ENCODE measurements at regions not wholly inside any gene's neighbourhood (a gene's known extent, or its start where the extent isn't known, plus 50 kb on each side); places are given as distances from the start of the nearest gene placed in this dataset.
"Not testable (repeated sequence)": the region's sequence is repeated elsewhere in the genome, so short reads cannot be mapped to it uniquely, and the experiment has no call there.

DNA sequence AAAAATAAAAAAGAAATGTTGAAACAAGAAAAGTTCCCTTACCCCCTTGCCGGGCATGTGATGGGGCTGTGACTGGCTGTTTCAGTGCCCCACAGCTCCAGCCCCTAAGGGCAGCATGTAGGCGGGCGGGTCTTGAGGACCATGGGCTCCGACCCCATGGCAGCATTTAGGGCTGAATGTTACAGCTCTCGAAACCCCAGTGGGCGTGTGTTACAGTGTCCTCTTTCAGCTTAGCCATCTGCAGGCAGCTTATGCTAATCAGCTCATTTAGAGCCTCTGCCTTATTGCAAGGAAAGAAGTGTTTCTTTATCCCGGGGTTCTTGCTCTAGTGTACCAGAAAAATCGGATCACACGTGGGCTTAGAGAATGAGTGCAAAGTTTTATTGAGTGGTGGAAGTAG lies 497.4 kb upstream of the CYLC2 start:
- no peak for DNase-seq

GRCh38 chr9:102486976-102487375 lies 508.2 kb upstream of the CYLC2 start:
- DNase-seq = not testable (repeated sequence)

GRCh38 chr9:102483651-102484050 lies 511.5 kb upstream of the CYLC2 start:
- DNase-seq = no peak

GRCh38 chr9:102482776-102483175 lies 512.4 kb upstream of the CYLC2 start:
- no peak for DNase-seq

DNA sequence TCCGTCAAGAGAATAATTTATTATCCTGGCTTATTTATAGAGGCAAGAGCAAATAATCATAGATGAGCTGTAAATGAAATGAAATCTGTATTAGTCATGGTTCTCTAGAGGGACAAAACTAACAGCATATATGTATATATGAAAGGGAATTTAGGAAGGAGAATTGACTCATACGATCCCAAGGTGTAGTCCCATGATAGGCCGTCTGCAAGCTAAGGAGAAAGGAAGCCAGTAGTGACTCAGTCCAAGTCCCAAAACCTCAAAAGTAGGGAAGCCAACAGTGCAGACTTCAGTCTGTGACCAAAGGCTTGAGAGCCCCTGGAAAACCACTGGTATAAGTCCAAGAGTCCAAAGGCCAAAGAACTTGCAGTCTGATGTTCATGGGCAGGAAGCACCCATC lies 515.9 kb upstream of the CYLC2 start:
- DNase-seq = no peak

DNA sequence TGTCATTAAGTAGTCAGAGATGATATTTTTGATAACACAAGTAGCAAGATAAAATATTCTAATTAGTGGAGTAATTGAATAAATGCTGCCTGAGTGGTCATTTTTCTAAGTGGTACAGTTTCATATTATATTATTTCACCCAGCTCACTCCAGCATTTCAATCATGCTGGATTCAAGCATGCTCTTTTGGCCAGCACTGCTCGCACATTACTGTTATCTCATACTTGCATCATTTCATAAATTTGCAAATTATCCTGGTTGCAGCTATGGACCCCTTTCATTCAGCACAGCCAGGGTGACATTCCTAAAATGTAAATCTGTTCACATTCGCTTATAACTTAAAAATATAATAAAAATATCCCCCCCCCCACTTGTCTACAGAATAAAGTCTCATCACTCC lies 520.8 kb upstream of the CYLC2 start:
- no peak for DNase-seq

DNA sequence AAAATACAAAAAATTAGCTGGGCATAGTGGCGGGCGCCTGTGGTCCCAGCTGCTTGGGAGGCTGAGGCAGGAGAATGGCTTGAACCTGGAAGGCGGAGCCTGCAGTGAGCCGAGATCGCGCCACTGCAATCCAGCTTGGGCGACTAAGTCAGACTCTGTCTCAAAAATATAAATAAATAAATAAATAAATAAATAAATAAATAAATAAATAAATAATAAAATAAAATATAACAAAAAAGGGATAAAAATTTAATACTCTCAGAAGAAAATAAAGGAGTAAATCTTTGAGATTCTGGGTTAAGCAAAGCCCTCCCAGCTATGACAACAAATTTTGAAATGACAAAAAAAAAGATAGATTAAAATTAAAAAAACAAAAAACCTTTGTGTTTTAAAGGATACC lies 525.7 kb upstream of the CYLC2 start:
- not testable (repeated sequence) for DNase-seq

GRCh38 chr9:102461156-102461819 lies 533.8 kb upstream of the CYLC2 start:
- DNase-seq = no peak

DNA sequence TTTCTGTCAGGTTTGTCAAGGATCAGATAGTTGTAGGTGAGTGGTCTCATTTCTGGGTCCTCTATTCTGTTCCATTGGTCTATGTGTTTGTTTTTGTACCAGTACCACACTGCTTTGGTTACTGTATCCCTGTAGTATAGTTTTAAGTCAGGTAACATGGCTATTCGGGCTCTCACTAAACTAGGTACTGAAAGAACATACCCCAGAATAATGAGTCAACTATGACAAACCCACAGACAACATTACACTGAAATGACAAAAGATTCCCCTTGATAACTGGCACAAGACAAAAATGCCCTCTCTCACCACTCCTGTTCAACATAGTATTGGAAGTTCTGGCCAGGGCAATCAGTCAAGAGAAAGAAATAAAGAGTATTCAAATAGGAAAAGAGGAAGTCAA lies 535.3 kb upstream of the CYLC2 start:
- DNase-seq = no peak

DNA sequence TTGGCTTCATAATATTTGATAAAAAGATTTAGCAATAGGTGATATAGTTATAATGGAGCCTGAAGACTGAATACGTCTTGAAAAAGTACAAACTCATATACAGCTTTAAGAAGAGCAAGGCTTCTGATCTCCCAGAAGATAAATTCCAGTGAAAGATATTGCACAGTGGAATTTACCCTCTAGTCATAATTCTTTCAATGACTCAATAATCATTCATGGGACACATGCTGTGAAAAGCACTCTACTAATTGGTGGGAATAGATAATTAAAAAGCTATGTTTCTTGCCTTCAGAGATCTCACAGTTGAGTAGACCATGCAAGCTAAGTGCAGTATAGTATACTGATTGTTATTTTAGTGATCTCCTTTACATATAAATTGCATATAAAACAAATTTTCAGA lies 538.6 kb upstream of the CYLC2 start:
- DNase-seq = no peak

GRCh38 chr9:102445906-102446305 lies 549.2 kb upstream of the CYLC2 start:
- DNase-seq = no peak

DNA sequence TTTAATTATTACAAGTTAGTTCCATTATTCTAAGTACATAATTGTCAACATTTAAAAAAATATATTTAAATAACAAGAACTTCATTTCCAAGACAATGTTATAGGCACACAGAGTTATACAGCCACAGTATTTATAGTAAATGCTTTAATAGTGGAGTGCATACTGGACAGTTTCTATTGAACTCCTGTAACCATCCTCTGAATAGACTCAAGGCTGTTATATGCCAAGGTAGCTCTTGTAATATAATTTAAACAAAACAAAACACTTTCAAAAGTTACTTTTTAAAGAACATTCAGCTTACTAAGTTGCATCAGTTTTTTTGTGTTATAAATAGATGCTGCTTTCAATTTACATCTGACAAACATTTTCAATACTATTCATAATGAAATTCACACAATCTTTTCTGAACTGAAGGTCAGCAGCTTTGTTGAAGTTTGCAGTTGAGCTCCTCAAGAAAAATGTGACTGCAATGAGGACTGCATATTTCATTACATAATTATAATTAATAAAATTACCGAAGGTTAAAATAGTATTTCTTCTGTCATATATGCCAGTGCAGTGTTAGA lies 549.9 kb upstream of the CYLC2 start:
- no peak for DNase-seq

DNA sequence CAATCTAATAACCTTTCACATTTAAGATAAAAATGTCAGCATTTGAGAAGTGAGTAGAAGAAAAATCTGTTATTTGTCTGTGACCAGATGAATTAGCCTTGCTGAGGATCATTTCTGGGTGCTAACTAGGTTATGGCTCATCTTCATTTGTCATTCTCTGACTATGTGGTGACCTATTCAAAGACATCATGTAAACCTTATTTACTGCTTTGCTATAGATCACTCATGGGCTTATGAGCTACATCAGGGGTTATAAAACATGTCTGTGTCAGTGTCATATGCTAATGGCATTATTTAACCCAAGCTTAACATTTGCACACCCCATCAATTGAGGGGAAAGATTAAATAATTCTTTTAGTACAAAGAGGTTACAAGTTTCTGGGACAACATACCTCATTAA lies 555.5 kb upstream of the CYLC2 start:
- no peak for DNase-seq

DNA sequence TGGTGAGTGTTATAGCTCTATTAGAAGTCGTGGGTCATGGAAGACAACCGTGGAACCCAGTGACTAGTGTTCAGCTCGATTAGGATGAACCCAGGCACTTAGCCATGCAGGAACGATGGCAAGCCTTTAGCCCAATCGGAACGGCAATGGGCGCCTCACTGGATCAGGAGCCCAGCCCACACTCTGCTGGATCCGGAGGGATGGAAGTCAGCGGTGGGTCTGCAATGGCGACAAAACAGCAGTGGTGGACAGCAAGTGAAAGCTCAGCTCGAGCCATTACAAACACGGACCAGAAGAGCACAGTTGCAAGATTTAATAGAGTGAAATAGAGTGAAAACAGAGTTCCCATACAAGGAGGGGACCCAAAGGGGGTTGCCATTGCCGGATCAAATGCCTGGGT lies 558.5 kb upstream of the CYLC2 start:
- DNase-seq = not testable (repeated sequence)

- no peak for DNase-seq
These were observed 559.7 kb upstream of the CYLC2 start for GRCh38 chr9:102435427-102435826.

- no peak for DNase-seq
These were observed 560.6 kb upstream of the CYLC2 start for GRCh38 chr9:102434545-102434944.

GRCh38 chr9:102428305-102428704 lies 566.8 kb upstream of the CYLC2 start:
- DNase-seq = no peak

- DNase-seq = not testable (repeated sequence)
These were observed 578.9 kb upstream of the CYLC2 start for GRCh38 chr9:102416251-102416650.

- no peak for DNase-seq
These were observed 589.8 kb upstream of the CYLC2 start for GRCh38 chr9:102405218-102405867.

GRCh38 chr9:102403514-102403913 lies 591.6 kb upstream of the CYLC2 start:
- no peak for DNase-seq

GRCh38 chr9:102398205-102398604 lies 596.9 kb upstream of the CYLC2 start:
- DNase-seq = no peak

DNA sequence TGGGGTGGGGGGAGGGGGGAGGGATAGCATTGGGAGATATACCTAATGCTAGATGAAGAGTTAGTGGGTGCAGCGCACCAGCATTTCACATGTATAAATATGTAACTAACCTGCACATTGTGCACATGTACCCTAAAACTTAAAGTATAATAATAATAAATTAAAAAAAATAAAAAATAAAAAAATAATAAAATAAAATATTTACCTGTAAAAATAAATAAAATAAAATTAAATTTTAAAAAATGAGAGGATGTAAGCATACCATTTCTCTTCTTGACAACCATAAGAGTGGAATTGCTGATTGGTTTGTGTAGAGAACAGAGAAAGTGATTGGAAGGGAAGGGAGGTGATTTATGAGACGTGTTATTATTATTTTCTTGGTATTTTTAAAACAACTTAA lies 609.5 kb upstream of the CYLC2 start:
- DNase-seq = not testable (repeated sequence)

GRCh38 chr9:102362470-102363132 lies 624.2 kb upstream of the GRIN3A start:
- DNase-seq = no peak

GRCh38 chr9:102360846-102361245 lies 622.4 kb upstream of the GRIN3A start:
- no peak for DNase-seq

Data from activated T-cell treated with anti-CD3 and anti-CD28 coated beads, Interleukin-2, amount 50 U/mL, for 48 hours (primary cell).